GM21619 (cell line): ENCODE measurements at regions not wholly inside any gene's neighbourhood (a gene's known extent, or its start where the extent isn't known, plus 50 kb on each side); places are given as distances from the start of the nearest gene placed in this dataset.

Experiments used
- ATAC-seq: cut with Tn5 transposase; IDR thresholded peaks from one replicate; pipeline ENCODE4 v1.9.1; 2021; ENCODE audit not compliant: unreplicated experiment

GRCh38 chr2:176466918-176467452 lies 197.7 kb downstream of the MTX2 start:
- no peak for ATAC-seq

- ATAC-seq, result no peak
Observed at GRCh38 chr2:176467595-176467994, 198.4 kb downstream of the MTX2 start.

GRCh38 chr2:176468457-176469113 lies 199.3 kb downstream of the MTX2 start:
- ATAC-seq, result no peak

- no peak for ATAC-seq
Observed at GRCh38 chr2:176470713-176471112, 201.5 kb downstream of the MTX2 start.

- ATAC-seq, result no peak
Observed at GRCh38 chr2:176471949-176472348, 202.7 kb downstream of the MTX2 start.

GRCh38 chr2:176473177-176473576 lies 203.9 kb downstream of the MTX2 start:
- peak; percentile 64 for ATAC-seq

- ATAC-seq, result no peak
Observed at GRCh38 chr2:176473851-176474250, 204.6 kb downstream of the MTX2 start.

GRCh38 chr2:176477336-176477735 lies 208.1 kb downstream of the MTX2 start:
- ATAC-seq, result no peak

GRCh38 chr2:176479961-176480360 lies 210.7 kb downstream of the MTX2 start:
- no peak for ATAC-seq

- ATAC-seq, result no peak
Observed at GRCh38 chr2:176482107-176482506, 212.9 kb downstream of the MTX2 start.

GRCh38 chr2:176483476-176483875 lies 214.2 kb downstream of the MTX2 start:
- no peak for ATAC-seq

- no peak for ATAC-seq
Observed at GRCh38 chr2:176483901-176484568, 214.8 kb downstream of the MTX2 start.

GRCh38 chr2:176484838-176485237 lies 215.6 kb downstream of the MTX2 start:
- no peak for ATAC-seq

- ATAC-seq, result no peak
Observed at GRCh38 chr2:176488431-176488830, 219.2 kb downstream of the MTX2 start.

- ATAC-seq, result no peak
Observed at GRCh38 chr2:176490061-176490861, 221.0 kb downstream of the MTX2 start.

- ATAC-seq, result peak; percentile 90
Observed at GRCh38 chr2:176491172-176491904, 222.1 kb downstream of the MTX2 start.

- no peak for ATAC-seq
Observed at GRCh38 chr2:176492583-176492982, 223.3 kb downstream of the MTX2 start.

- peak; percentile 41 for ATAC-seq
Observed at GRCh38 chr2:176493226-176493825, 224.1 kb downstream of the MTX2 start.

GRCh38 chr2:176493909-176494308 lies 224.7 kb downstream of the MTX2 start:
- ATAC-seq, result no peak

- ATAC-seq, result no peak
Observed at GRCh38 chr2:176494949-176495353, 225.7 kb downstream of the MTX2 start.

GRCh38 chr2:176495826-176496225 lies 226.6 kb downstream of the MTX2 start:
- no peak for ATAC-seq
